ENCODE measurements at regions not wholly inside any gene's neighbourhood (a gene's known extent, or its start where the extent isn't known, plus 50 kb on each side); places are given as distances from the start of the nearest gene placed in this dataset.

GRCh38 chr13:76024151-76024550 is 388.0 kb downstream of the LMO7 start:
- no peaks in the 10 kb centered on the region for H3K9me3 ChIP-seq (ENCODE audit: control insufficient read depth, insufficient read depth, low read depth, low read length)
- DNase-seq (ENCODE audit: low read depth, low spot score) (no peak), ATAC-seq (no peak)
- no TSS peak for BruUV-seq (replicated peaks)
- no peaks in the 10 kb centered on the region for H3K27me3 ChIP-seq (ENCODE audit: control insufficient read depth, insufficient read depth, low read length)
- no peaks in the 10 kb centered on the region for H3K4me1 ChIP-seq (ENCODE audit: control insufficient read depth, insufficient read depth, low read length)
- TF ChIP-seq CTCF (IDR thresholded peaks at IDR 0.05) (no peak), TCF7L2 (IDR thresholded peaks at IDR 0.05; ENCODE audit: low read depth, low read length) (no peak), REST (IDR thresholded peaks at IDR 0.05; ENCODE audit: insufficient read depth in 1 of 2, low read depth in 2 of 2, low read length in 1 of 2) (no peak), SIN3A (IDR thresholded peaks at IDR 0.05; ENCODE audit: borderline replicate concordance, insufficient read depth, low read depth, low read length) (no peak), POLR2AphosphoS5 (IDR thresholded peaks at IDR 0.05; ENCODE audit: low read depth, low read length) (no peak)
- H3K27ac ChIP-seq (ENCODE audit: low read length), result no peak overlapping the region
- in situ Hi-C loops (cut with HindIII; ENCODE audit: low pct_unique_long_range_greater_than_20kb, low sequenced_read_pairs), result no loop called here
- ChIA-PET POLR2A (no interaction called here), CTCF (no interaction called here)
- H3K36me3 ChIP-seq (ENCODE audit: control insufficient read depth, insufficient read depth, low read length), result no peaks in the 10 kb centered on the region
- H3K4me3 ChIP-seq (ENCODE audit: low read depth in 2 of 2, low read length in 2 of 2), result no peak overlapping the region
- intact Hi-C loops (cut with micrococcal nuclease; ENCODE audit: unreplicated experiment), result loop anchor here (10.0 kb wide), 1 partner anchor 881 kb away; no protein-coding TSS in a partner anchor

- no peak overlapping the region for H3K27ac ChIP-seq (ENCODE audit: low read length)
- no peaks in the 10 kb centered on the region for H3K9me3 ChIP-seq (ENCODE audit: control insufficient read depth, insufficient read depth, low read depth, low read length)
- H3K36me3 ChIP-seq (ENCODE audit: control insufficient read depth, insufficient read depth, low read length), result no peaks in the 10 kb centered on the region
- H3K4me3 ChIP-seq (ENCODE audit: low read depth in 2 of 2, low read length in 2 of 2), result no peak overlapping the region
- ATAC-seq (no peak), DNase-seq (ENCODE audit: low read depth, low spot score) (no peak)
- H3K4me1 ChIP-seq (ENCODE audit: control insufficient read depth, insufficient read depth, low read length), result no peaks in the 10 kb centered on the region
- no peaks in the 10 kb centered on the region for H3K27me3 ChIP-seq (ENCODE audit: control insufficient read depth, insufficient read depth, low read length)
- ChIA-PET CTCF (no interaction called here), POLR2A (no interaction called here)
- in situ Hi-C loops (cut with HindIII; ENCODE audit: low pct_unique_long_range_greater_than_20kb, low sequenced_read_pairs), result no loop called here
- intact Hi-C loops (cut with micrococcal nuclease; ENCODE audit: unreplicated experiment), result loop anchor here (10.0 kb wide), 1 partner anchor 881 kb away; no protein-coding TSS in a partner anchor
- no TSS peak for BruUV-seq (replicated peaks)
- TF ChIP-seq POLR2AphosphoS5 (IDR thresholded peaks at IDR 0.05; ENCODE audit: low read depth, low read length) (no peak), CTCF (IDR thresholded peaks at IDR 0.05) (no peak), SIN3A (IDR thresholded peaks at IDR 0.05; ENCODE audit: borderline replicate concordance, insufficient read depth, low read depth, low read length) (no peak), REST (IDR thresholded peaks at IDR 0.05; ENCODE audit: insufficient read depth in 1 of 2, low read depth in 2 of 2, low read length in 1 of 2) (no peak), TCF7L2 (IDR thresholded peaks at IDR 0.05; ENCODE audit: low read depth, low read length) (no peak)
Observed at GRCh38 chr13:76023652-76024051, 387.5 kb downstream of the LMO7 start.

Measured in Panc1 (cell line).